ENCODE measurements at regions not wholly inside any gene's neighbourhood (a gene's known extent, or its start where the extent isn't known, plus 50 kb on each side); places are given as distances from the start of the nearest gene placed in this dataset.

DNA sequence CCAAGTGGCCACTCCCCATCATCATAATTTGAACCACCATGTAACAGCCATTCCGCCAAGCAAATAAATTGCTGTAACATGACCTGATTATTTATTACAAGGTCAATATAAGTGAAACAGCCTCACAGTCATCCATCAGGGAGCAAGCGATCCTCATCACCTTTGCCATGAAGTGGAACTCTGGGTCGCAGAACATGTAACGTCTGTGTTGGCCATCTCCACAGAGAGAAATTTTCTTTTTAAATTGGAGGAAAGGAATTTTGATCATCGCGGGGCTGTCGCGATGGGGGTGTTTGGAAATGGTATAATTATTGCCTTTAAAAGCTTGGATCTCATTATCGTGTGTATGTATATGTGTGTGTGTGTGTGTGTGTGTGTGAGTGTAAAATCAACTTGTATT, 90.2 kb downstream of the SHOX start:
- Mint-ChIP-seq H3K4me3 (no peak overlapping the region), H3K9me3 (peaks cover 19% of the 10 kb centered on the region)

DNA sequence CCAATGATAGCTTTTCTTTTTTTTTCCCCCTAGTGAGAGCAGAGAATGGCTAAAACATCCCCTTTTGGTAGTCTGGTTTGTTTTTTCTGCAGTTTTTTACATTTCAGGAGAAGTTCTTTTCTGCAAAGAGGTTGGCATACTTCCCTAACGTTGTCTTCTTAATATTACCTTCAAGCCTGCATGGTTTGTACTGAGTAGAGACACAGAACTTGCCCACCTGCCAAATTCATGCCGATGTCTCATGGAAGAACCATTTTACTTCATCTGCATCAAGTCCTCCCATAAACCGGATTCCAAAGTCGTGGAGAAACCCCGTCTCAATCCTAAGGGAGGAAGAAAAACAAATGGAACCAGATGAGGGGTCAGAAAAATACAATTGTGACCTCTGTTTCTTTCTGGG, 89.7 kb downstream of the SHOX start:
- H3K4me3 Mint-ChIP-seq, result no peak overlapping the region
- no peak for DNase-seq (ENCODE audit: low read depth, low spot score)
- H3K4me1 Mint-ChIP-seq, result peaks cover 5% of the 10 kb centered on the region
- H3K36me3 Mint-ChIP-seq (ENCODE audit: low read depth), result peaks cover 7% of the 10 kb centered on the region
- TF ChIP-seq, protein P1, sequence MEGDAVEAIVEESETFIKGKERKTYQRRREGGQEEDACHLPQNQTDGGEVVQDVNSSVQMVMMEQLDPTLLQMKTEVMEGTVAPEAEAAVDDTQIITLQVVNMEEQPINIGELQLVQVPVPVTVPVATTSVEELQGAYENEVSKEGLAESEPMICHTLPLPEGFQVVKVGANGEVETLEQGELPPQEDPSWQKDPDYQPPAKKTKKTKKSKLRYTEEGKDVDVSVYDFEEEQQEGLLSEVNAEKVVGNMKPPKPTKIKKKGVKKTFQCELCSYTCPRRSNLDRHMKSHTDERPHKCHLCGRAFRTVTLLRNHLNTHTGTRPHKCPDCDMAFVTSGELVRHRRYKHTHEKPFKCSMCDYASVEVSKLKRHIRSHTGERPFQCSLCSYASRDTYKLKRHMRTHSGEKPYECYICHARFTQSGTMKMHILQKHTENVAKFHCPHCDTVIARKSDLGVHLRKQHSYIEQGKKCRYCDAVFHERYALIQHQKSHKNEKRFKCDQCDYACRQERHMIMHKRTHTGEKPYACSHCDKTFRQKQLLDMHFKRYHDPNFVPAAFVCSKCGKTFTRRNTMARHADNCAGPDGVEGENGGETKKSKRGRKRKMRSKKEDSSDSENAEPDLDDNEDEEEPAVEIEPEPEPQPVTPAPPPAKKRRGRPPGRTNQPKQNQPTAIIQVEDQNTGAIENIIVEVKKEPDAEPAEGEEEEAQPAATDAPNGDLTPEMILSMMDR (conservative IDR thresholded peaks at IDR 0.05), result no peak
- no peak overlapping the region for H3K27ac Mint-ChIP-seq (ENCODE audit: unreplicated experiment)
- H3K9me3 Mint-ChIP-seq, result peaks cover 16% of the 10 kb centered on the region
- peaks cover 43% of the 10 kb centered on the region for H3K27me3 Mint-ChIP-seq (ENCODE audit: low read depth)

More for the DNA sequence above, 90.2 kb downstream of the SHOX start:
- DNase-seq (ENCODE audit: low read depth, low spot score), result no peak
- Mint-ChIP-seq H3K4me1 (peaks cover 5% of the 10 kb centered on the region), H3K36me3 (ENCODE audit: low read depth) (peaks cover 7% of the 10 kb centered on the region), H3K27me3 (ENCODE audit: low read depth) (peaks cover 42% of the 10 kb centered on the region), H3K27ac (ENCODE audit: unreplicated experiment) (no peak overlapping the region)
- TF ChIP-seq, protein P1 (conservative IDR thresholded peaks at IDR 0.05), result no peak

DNA sequence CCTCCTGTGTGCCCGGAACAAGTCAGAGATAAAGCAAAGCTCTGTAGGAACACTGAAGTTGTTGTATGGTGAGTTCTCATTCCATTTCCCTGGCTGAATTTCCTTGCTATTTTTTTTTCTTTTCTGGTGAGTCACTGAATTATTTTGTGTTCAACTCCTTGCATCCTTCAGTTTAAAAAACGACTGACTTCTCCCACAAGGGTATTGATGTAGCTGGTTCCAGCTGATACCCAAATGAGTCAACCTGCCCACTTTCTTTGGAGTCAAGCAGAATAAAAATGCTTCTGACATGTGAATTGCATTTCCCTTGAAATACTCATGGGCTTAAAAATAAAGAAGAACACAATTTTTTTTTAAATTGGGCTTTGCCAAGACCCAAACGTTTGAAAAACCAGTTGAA, 85.5 kb downstream of the SHOX start:
- TF ChIP-seq, protein P1 (conservative IDR thresholded peaks at IDR 0.05), result no peak
- Mint-ChIP-seq H3K27me3 (ENCODE audit: low read depth) (peaks cover 32% of the 10 kb centered on the region), H3K27ac (ENCODE audit: unreplicated experiment) (no peak overlapping the region), H3K4me1 (no peaks in the 10 kb centered on the region), H3K4me3 (no peak overlapping the region), H3K9me3 (peaks cover 7% of the 10 kb centered on the region), H3K36me3 (ENCODE audit: low read depth) (peaks cover 3% of the 10 kb centered on the region)
- no peak for DNase-seq (ENCODE audit: low read depth, low spot score)

DNA sequence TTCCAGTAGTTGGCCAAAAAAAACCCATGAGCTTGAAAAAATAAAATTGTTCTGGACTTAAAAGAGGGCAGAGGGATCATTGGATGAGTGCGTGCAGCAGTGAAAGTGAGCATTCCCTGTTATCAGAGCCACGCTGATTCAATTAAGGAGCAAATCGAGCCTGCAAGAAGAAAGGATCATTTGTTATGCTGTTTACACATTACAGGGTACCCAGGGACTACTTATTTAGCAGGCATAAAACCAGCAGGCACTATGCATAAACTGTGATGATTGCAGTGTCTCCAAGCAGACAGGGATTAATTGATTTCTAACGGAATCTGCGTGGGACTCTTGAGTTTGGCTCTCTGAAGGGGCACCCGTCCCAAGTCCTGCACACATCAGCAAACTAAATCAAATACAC, 83.5 kb downstream of the SHOX start:
- no peaks in the 10 kb centered on the region for H3K4me1 Mint-ChIP-seq
- TF ChIP-seq, protein P1 (conservative IDR thresholded peaks at IDR 0.05), result no peak
- no peak overlapping the region for H3K27ac Mint-ChIP-seq (ENCODE audit: unreplicated experiment)
- peaks cover 3% of the 10 kb centered on the region for H3K36me3 Mint-ChIP-seq (ENCODE audit: low read depth)
- no peak overlapping the region for H3K4me3 Mint-ChIP-seq
- no peak for DNase-seq (ENCODE audit: low read depth, low spot score)
- H3K27me3 Mint-ChIP-seq (ENCODE audit: low read depth), result peaks cover 18% of the 10 kb centered on the region
- H3K9me3 Mint-ChIP-seq, result peaks cover 7% of the 10 kb centered on the region
